Heart right ventricle (tissue), 16 donors: ENCODE measurements at regions not wholly inside any gene's neighbourhood (a gene's known extent, or its start where the extent isn't known, plus 50 kb on each side); places are given as distances from the start of the nearest gene placed in this dataset.

Experiments
- ATAC-seq, 8 donors: fragments of 200-7000 bp; cut with Tn5 transposase; one replicate each; pipeline ENCODE4 v1.9.1; 2020; ENCODE audit warnings: mild to moderate bottlenecking in 8 of 8, moderate library complexity in 8 of 8, moderate number of reproducible peaks in 1 of 8
- DNase-seq, 2 donors: peaks; one replicate each; pipeline ENCODE4 v3.0.0-alpha.2; 2020
- H3K27ac ChIP-seq, 10 donors: fragments of 200-600 bp; sonication (generic) in 2 of 10; one replicate each; pipeline versions ENCODE4 v1.5.0 to v1.8.0; 2020 to 2022; ENCODE audit warnings: mild to moderate bottlenecking in 3 of 10
- H3K27me3 ChIP-seq, 7 donors: fragments of 200-600 bp; one replicate each; pipeline ENCODE4 v1.8.0; 2021 to 2022; ENCODE audit warnings: mild to moderate bottlenecking in 2 of 7
- H3K36me3 ChIP-seq, 9 donors: fragments of 200-600 bp; sonication (generic) in 1 of 9; one replicate each; pipeline versions ENCODE4 v1.5.0 to v1.8.0; 2020 to 2022; ENCODE audit warnings: mild to moderate bottlenecking in 2 of 9
- H3K4me1 ChIP-seq, 9 donors: fragments of 200-600 bp; sonication (generic) in 1 of 9; one replicate each; pipeline versions ENCODE4 v1.5.0 to v1.8.0; 2020 to 2022; ENCODE audit warnings: mild to moderate bottlenecking in 4 of 9
- H3K4me3 ChIP-seq, 10 donors: fragments of 200-600 bp; sonication (generic) in 2 of 10; one replicate each; pipeline versions ENCODE4 v1.5.0 to v1.8.0; 2020 to 2022; ENCODE audit warnings: mild to moderate bottlenecking in 7 of 10, moderate library complexity in 2 of 10
- H3K9me3 ChIP-seq, 11 donors: fragments of 200-600 bp in 10 of 11; sonication (generic) in 2 of 11; one replicate each; pipeline versions ENCODE4 v1.5.0 to v1.8.0; 2013 to 2022; ENCODE audit warnings: mild to moderate bottlenecking in 2 of 11, control low read depth in 1 of 11, moderate library complexity in 1 of 11
- WGBS, 2 donors: extraction: QIAGEN DNeasy Blood & Tissue Kit; methylation state at CpG; one replicate each; pipeline ENCODE4 v1.1.7; 2013; ENCODE audit warnings: inconsistent platforms in 1 of 2; 5-methylcytosine and 5-hydroxymethylcytosine counted together
- intact Hi-C, 10 donors: fragments of 100-400 bp; cut with DNase I; formaldehyde crosslinking; loops; one replicate each; pipeline versions ENCODE4 v1.11.1 to v1.14.2; 2022
- TF ChIP-seq, protein P1 (sequence below), 9 donors: fragments of 200-600 bp; sonication (generic) in 2 of 9; IDR thresholded peaks; one replicate each; pipeline versions ENCODE4 v1.5.0 to v1.8.0; 2021 to 2022; ENCODE audit warnings: antibody characterized with exemption in 9 of 9, mild to moderate bottlenecking in 5 of 9, moderate library complexity in 1 of 9
- donor health status: Arrhythmogenic right ventricular cardiomyopathy.
- donor health status: ischemic (EF 13 %, LVEDD 7.1; RV severe dilation, severe dysfunction).
- donor health status: healthy with polysubstance abuse.
- donor health status: DM: no; HTN: yes; CAD: no.
- donor health status: DM: no; HTN: no; CAD: no.
- donor health status: ischemic (EF 25% LVEDD 6.9; RV normal size, moderate dysfunction).
- donor health status: ischemic (EF 25% LVEDD 5.7; RV mildly dilated, moderate dysfunction).
- donor health status: healthy.
- donor health status: DM: yes; HTN: yes; CAD: no.
- donor health status: Ischemic cardiomyopathy.
- donor health status: ischemic (EF 35%, LVEDD 5.7; RV mildly dilated, moderate dysfunction).
- donor health status: nonischemic (EF 11% LVEDD 7.7; RV severe dilation, severe dysfunction).
- donor health status: DM: yes; HTN: yes; CAD: no.
- donor health status: PGD.
- donor health status: ischemic (EF 29% LVEDD 5.4; RV normal size, mild dysfunction).
- donor health status: nonischemic (EF 23%, LVEDD 6.1; RV moderate dilation, normal function).

DNA sequence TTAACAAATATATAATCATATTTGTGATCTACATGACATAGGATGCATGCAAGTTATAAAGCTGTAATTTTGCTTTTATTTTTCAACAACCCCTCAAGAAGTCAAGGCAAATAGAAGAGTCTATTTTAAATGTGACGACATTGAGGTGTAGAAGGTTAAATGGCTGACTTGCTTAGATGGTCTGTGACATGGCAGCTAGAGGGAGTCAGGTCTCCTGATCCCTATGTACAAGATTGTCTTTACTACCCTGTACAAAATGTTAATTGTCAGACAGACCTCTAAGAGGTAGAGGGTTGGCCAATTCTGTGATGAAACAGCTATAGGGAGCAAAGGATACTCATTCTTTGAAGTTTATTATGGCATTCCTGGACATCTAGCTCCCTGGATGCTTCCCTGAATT is 380.9 kb upstream of the MEF2C start:
- Histone ChIP-seq H3K4me1 (peaks cover 0 to 11% (median 0%) of the 10 kb centered on the region in 9 donors), H3K36me3 (no peaks in the 10 kb centered on the region), H3K27ac (no peak overlapping the region), H3K9me3 (no peaks in the 10 kb centered on the region), H3K27me3 (no peaks in the 10 kb centered on the region), H3K4me3 (no peak overlapping the region)
- TF ChIP-seq, protein P1, sequence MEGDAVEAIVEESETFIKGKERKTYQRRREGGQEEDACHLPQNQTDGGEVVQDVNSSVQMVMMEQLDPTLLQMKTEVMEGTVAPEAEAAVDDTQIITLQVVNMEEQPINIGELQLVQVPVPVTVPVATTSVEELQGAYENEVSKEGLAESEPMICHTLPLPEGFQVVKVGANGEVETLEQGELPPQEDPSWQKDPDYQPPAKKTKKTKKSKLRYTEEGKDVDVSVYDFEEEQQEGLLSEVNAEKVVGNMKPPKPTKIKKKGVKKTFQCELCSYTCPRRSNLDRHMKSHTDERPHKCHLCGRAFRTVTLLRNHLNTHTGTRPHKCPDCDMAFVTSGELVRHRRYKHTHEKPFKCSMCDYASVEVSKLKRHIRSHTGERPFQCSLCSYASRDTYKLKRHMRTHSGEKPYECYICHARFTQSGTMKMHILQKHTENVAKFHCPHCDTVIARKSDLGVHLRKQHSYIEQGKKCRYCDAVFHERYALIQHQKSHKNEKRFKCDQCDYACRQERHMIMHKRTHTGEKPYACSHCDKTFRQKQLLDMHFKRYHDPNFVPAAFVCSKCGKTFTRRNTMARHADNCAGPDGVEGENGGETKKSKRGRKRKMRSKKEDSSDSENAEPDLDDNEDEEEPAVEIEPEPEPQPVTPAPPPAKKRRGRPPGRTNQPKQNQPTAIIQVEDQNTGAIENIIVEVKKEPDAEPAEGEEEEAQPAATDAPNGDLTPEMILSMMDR (IDR thresholded peaks at IDR 0.05), result no peak
- intact Hi-C loops, result no loop called here
- DNase-seq, result no peak
- WGBS, 2 donors, result 92 to 96% methylated on average over 1 of the region's 1 CpG
- ATAC-seq, result no peak

GRCh38 chr5:89262030-89262429 is 379.0 kb upstream of the MEF2C start:
- H3K4me3 ChIP-seq, result no peak overlapping the region
- ATAC-seq, result no peak
- DNase-seq, result no peak
- no peaks in the 10 kb centered on the region for H3K27me3 ChIP-seq
- H3K4me1 ChIP-seq, result no peaks in the 10 kb centered on the region
- WGBS, 2 donors, result 91 to 95% methylated on average over 4 of the region's 4 CpGs
- TF ChIP-seq, protein P1 (IDR thresholded peaks at IDR 0.05), result no peak
- no peak overlapping the region for H3K27ac ChIP-seq
- H3K36me3 ChIP-seq, result no peaks in the 10 kb centered on the region
- intact Hi-C loops, result no loop called here
- H3K9me3 ChIP-seq, result no peaks in the 10 kb centered on the region

- ATAC-seq (no peak), DNase-seq (no peak)
- intact Hi-C loops, result no loop called here
- no peak overlapping the region for H3K4me3 ChIP-seq
- no peaks in the 10 kb centered on the region for H3K4me1 ChIP-seq
- H3K36me3 ChIP-seq, result no peaks in the 10 kb centered on the region
- H3K27ac ChIP-seq, result no peak overlapping the region
- peaks cover 0 to 6% (median 0%) of the 10 kb centered on the region in 11 donors for H3K9me3 ChIP-seq
- TF ChIP-seq, protein P1 (IDR thresholded peaks at IDR 0.05), result no peak
- WGBS, 2 donors, result 66 to 83% methylated on average over 3 of the region's 3 CpGs
- H3K27me3 ChIP-seq, result no peaks in the 10 kb centered on the region
Measured at GRCh38 chr5:89260254-89260653, 377.3 kb upstream of the MEF2C start.

DNA sequence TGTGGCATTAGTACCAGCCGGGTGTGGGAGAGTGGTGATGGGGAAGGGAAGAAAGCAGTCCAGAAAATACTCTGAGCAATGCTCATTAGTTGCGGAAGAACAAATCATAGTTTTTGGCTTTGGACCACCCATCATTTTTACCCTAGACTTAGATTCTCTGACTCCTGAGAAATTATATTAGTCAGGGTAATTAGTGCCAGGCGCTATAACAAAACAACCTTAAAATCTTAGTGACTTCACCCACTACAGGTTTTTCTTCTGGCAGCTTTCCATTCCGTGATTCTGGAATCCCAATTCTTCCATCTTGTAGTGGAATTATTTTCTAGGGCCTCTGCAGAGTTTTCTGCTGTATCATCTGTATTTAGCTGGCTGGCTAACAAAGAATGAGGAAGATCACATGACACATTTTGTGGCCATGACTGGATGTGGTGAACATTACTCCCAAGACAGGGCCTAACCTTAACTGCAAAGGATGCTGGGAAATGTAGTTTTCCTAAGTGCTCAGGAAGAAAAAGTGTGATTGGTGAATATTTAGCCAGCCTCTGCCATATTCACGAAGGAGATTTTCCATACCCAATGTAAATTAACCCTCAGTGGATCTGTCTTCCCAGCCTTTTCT is 373.0 kb upstream of the MEF2C start:
- no peaks in the 10 kb centered on the region for H3K4me1 ChIP-seq
- peaks cover 0 to 6% (median 0%) of the 10 kb centered on the region in 11 donors for H3K9me3 ChIP-seq
- no peak for ATAC-seq
- intact Hi-C loops, result no loop called here
- 94 to 98% methylated on average over 5 of the region's 5 CpGs for WGBS, 2 donors
- no peak overlapping the region for H3K4me3 ChIP-seq
- no peak for DNase-seq
- no peaks in the 10 kb centered on the region for H3K27me3 ChIP-seq
- no peak overlapping the region for H3K27ac ChIP-seq
- TF ChIP-seq, protein P1 (IDR thresholded peaks at IDR 0.05), result no peak
- H3K36me3 ChIP-seq, result no peaks in the 10 kb centered on the region
